ENCODE measurements at regions not wholly inside any gene's neighbourhood (a gene's known extent, or its start where the extent isn't known, plus 50 kb on each side); places are given as distances from the start of the nearest gene placed in this dataset.

DNA sequence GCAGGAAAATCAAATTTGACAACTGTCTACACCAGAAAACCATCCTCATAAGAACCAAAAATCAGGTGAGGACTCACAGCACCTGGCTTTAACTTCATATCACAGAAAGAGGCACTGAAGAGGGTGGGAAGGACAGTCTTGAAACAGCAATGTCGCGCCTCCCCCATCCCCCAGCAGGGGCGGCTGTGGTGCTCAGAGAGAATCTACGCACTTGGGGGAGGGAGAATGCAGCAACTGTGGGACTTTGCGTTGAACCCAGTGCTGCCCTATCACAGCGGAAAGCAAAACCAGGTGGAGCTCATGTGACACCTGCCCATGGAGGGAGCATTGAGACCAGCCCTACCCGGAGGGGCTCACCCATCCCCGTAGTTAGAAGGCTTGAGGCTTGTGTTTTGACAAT, 191.8 kb downstream of the MSX2 start:
- no TSS peak for BruUV-seq (replicated peaks)
- Mint-ChIP-seq H3K27me3 (ENCODE audit: insufficient read depth, unreplicated experiment) (peaks cover 10% of the 10 kb centered on the region), H3K9me3 (ENCODE audit: unreplicated experiment) (no peaks in the 10 kb centered on the region), H3K4me1 (ENCODE audit: low read depth, unreplicated experiment) (no peaks in the 10 kb centered on the region), H3K36me3 (ENCODE audit: insufficient read depth, unreplicated experiment) (no peaks in the 10 kb centered on the region), H3K4me3 (ENCODE audit: unreplicated experiment) (no peak overlapping the region), H3K27ac (ENCODE audit: unreplicated experiment) (no peak overlapping the region)
- CTCF ChIA-PET = no interaction called here
- H3K9me3 ChIP-seq = no peaks in the 10 kb centered on the region
- H3K27me3 ChIP-seq (replicated peaks; ENCODE audit: control insufficient read depth, insufficient read depth, low read length) = no peaks in the 10 kb centered on the region; the same call in 1 of the 2 replicates
- H3K36me3 ChIP-seq (ENCODE audit: control insufficient read depth, insufficient read depth, low read length) = no peaks in the 10 kb centered on the region
- no peak for DNase-seq
- POLR2A ChIA-PET = no interaction called here
- no peaks in the 10 kb centered on the region for H3K4me1 ChIP-seq
- intact Hi-C loops (cut with micrococcal nuclease; ENCODE audit: unreplicated experiment) = no loop called here
- TF ChIP-seq, protein P1, sequence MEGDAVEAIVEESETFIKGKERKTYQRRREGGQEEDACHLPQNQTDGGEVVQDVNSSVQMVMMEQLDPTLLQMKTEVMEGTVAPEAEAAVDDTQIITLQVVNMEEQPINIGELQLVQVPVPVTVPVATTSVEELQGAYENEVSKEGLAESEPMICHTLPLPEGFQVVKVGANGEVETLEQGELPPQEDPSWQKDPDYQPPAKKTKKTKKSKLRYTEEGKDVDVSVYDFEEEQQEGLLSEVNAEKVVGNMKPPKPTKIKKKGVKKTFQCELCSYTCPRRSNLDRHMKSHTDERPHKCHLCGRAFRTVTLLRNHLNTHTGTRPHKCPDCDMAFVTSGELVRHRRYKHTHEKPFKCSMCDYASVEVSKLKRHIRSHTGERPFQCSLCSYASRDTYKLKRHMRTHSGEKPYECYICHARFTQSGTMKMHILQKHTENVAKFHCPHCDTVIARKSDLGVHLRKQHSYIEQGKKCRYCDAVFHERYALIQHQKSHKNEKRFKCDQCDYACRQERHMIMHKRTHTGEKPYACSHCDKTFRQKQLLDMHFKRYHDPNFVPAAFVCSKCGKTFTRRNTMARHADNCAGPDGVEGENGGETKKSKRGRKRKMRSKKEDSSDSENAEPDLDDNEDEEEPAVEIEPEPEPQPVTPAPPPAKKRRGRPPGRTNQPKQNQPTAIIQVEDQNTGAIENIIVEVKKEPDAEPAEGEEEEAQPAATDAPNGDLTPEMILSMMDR (IDR thresholded peaks at IDR 0.05; ENCODE audit: insufficient read depth in 1 of 2, low read depth in 1 of 2, low read length in 1 of 2, severe bottlenecking in 1 of 2, unreplicated experiment in 1 of 2) = no peak
- H3K4me3 ChIP-seq (ENCODE audit: low read depth, low read length) = no peak overlapping the region

- intact Hi-C loops (cut with micrococcal nuclease; ENCODE audit: unreplicated experiment) = no loop called here
- ChIA-PET CTCF (interaction anchor here (0.7 to 0.8 kb wide), 2 partner anchors 25 to 492 kb away, joined by 3 to 4 read pairs; no protein-coding TSS in a partner anchor), POLR2A (no interaction called here)
- Mint-ChIP-seq H3K4me1 (ENCODE audit: low read depth, unreplicated experiment) (peaks cover 6% of the 10 kb centered on the region), H3K4me3 (ENCODE audit: unreplicated experiment) (no peak overlapping the region), H3K27ac (ENCODE audit: unreplicated experiment) (no peak overlapping the region), H3K36me3 (ENCODE audit: insufficient read depth, unreplicated experiment) (no peaks in the 10 kb centered on the region), H3K9me3 (ENCODE audit: unreplicated experiment) (no peaks in the 10 kb centered on the region), H3K27me3 (ENCODE audit: insufficient read depth, unreplicated experiment) (peaks cover 28% of the 10 kb centered on the region)
- Histone ChIP-seq H3K4me1 (no peaks in the 10 kb centered on the region), H3K27me3 (replicated peaks; ENCODE audit: control insufficient read depth, insufficient read depth, low read length) (no peaks in the 10 kb centered on the region; the same call in 1 of the 2 replicates), H3K4me3 (ENCODE audit: low read depth, low read length) (no peak overlapping the region), H3K36me3 (ENCODE audit: control insufficient read depth, insufficient read depth, low read length) (no peaks in the 10 kb centered on the region), H3K9me3 (no peaks in the 10 kb centered on the region)
- DNase-seq = no peak
- BruUV-seq (replicated peaks) = no TSS peak
- TF ChIP-seq, protein P1 (IDR thresholded peaks at IDR 0.05; ENCODE audit: insufficient read depth in 1 of 2, low read depth in 1 of 2, low read length in 1 of 2, severe bottlenecking in 1 of 2, unreplicated experiment in 1 of 2) = no peak
Observed at GRCh38 chr5:174911118-174911517, 186.7 kb downstream of the MSX2 start.

- BruUV-seq (replicated peaks) = no TSS peak
- intact Hi-C loops (cut with micrococcal nuclease; ENCODE audit: unreplicated experiment) = loop anchor here (1.0 kb wide), 1 partner anchor 26 kb away; no protein-coding TSS in a partner anchor
- Mint-ChIP-seq H3K36me3 (ENCODE audit: insufficient read depth, unreplicated experiment) (no peaks in the 10 kb centered on the region), H3K27me3 (ENCODE audit: insufficient read depth, unreplicated experiment) (peaks cover 28% of the 10 kb centered on the region), H3K4me3 (ENCODE audit: unreplicated experiment) (peak overlapping the region; percentile 41), H3K9me3 (ENCODE audit: unreplicated experiment) (no peaks in the 10 kb centered on the region), H3K4me1 (ENCODE audit: low read depth, unreplicated experiment) (peaks cover 6% of the 10 kb centered on the region), H3K27ac (ENCODE audit: unreplicated experiment) (no peak overlapping the region)
- TF ChIP-seq, protein P1 (IDR thresholded peaks at IDR 0.05; ENCODE audit: insufficient read depth in 1 of 2, low read depth in 1 of 2, low read length in 1 of 2, severe bottlenecking in 1 of 2, unreplicated experiment in 1 of 2) = peak; percentile 93
- CTCF ChIA-PET = interaction anchor here (0.6 to 1.3 kb wide), 3 partner anchors 26 to 143 kb away, joined by 3 to 4 read pairs (median 3); no protein-coding TSS in a partner anchor
- DNase-seq = peak; percentile 70 to 84
- no peaks in the 10 kb centered on the region for H3K4me1 ChIP-seq
- H3K27me3 ChIP-seq (replicated peaks; ENCODE audit: control insufficient read depth, insufficient read depth, low read length) = no peaks in the 10 kb centered on the region; the same call in 1 of the 2 replicates
- no peak overlapping the region for H3K4me3 ChIP-seq (ENCODE audit: low read depth, low read length)
- no peaks in the 10 kb centered on the region for H3K9me3 ChIP-seq
- H3K36me3 ChIP-seq (ENCODE audit: control insufficient read depth, insufficient read depth, low read length) = no peaks in the 10 kb centered on the region
- POLR2A ChIA-PET = no interaction called here
Observed at GRCh38 chr5:174910245-174910737, 185.9 kb downstream of the MSX2 start.
